Ovary (tissue), 3 donors: ENCODE measurements at regions not wholly inside any gene's neighbourhood (a gene's known extent, or its start where the extent isn't known, plus 50 kb on each side); places are given as distances from the start of the nearest gene placed in this dataset.

Experiments used
- EP300 ChIP-seq: sonication (generic); formaldehyde crosslinking; IDR thresholded peaks from one replicate; pipeline ENCODE4 v1.6.1; 2017; ENCODE audit warnings: antibody characterized with exemption
- POLR2A ChIP-seq: fragments of 450-650 bp; IDR thresholded peaks from one replicate; pipeline ENCODE4 v1.6.1; 2017; ENCODE audit warnings: antibody characterized with exemption, mild to moderate bottlenecking, moderate library complexity
- TF ChIP-seq, protein P1 (sequence below), 3 donors: fragments of 450-650 bp in 2 of 3; fragments of 200-600 bp in 1 of 3; IDR thresholded peaks; one replicate each; pipeline versions ENCODE4 v1.5.1 to v1.8.0; 2016 to 2022; ENCODE audit warnings: antibody characterized with exemption in 3 of 3, mild to moderate bottlenecking in 1 of 3
- donor health status: DM: no; HTN: no; CAD: no.

DNA sequence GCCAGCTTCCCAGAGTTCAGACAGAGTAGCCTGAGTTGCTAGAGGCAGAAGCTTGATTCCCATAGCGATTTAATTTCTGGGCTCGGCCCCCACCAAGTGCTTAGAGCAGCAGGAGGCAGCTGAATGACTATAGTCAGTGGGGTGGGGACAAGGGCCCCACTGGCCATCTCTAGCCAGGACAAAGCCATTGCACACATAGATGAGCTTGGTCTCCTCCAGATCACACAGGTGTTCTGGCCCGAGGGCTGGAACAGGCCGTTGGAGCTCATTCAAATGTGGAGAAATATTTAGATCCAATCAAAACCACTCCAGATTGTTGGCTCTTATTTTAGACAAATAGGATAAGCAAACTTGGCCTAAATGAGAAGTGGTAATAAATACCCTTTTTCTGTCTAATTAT, 287.3 kb upstream of the NCKAP5 start:
- TF ChIP-seq, protein P1, sequence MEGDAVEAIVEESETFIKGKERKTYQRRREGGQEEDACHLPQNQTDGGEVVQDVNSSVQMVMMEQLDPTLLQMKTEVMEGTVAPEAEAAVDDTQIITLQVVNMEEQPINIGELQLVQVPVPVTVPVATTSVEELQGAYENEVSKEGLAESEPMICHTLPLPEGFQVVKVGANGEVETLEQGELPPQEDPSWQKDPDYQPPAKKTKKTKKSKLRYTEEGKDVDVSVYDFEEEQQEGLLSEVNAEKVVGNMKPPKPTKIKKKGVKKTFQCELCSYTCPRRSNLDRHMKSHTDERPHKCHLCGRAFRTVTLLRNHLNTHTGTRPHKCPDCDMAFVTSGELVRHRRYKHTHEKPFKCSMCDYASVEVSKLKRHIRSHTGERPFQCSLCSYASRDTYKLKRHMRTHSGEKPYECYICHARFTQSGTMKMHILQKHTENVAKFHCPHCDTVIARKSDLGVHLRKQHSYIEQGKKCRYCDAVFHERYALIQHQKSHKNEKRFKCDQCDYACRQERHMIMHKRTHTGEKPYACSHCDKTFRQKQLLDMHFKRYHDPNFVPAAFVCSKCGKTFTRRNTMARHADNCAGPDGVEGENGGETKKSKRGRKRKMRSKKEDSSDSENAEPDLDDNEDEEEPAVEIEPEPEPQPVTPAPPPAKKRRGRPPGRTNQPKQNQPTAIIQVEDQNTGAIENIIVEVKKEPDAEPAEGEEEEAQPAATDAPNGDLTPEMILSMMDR (IDR thresholded peaks at IDR 0.05) = no peak
- TF ChIP-seq POLR2A (no peak), EP300 (no peak)
